ENCODE measurements at regions not wholly inside any gene's neighbourhood (a gene's known extent, or its start where the extent isn't known, plus 50 kb on each side); places are given as distances from the start of the nearest gene placed in this dataset.

DNA sequence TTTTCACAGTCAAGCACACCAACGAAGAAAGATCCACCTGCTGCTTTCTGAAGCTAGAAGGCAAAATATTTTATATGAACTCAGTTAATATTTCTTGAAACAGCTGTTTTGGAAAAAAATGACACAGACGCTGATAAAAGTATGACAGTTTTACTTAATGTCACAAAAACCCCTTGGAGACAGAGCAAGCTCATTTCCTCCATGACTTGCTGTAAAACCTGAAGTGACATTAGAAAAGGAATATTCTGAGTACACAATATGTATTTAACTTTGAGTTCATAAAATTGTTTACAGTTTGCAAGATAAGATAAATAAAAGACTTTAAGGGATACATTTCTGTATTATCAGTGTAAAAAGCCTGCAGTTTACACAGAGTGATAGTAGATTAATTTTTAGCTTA, 105.4 kb downstream of the DSEL start:
- no CpG with 5 or more reads among the region's 2 CpGs for WGBS (ENCODE audit: extremely low coverage, insufficient read length, low lambda C conversion rate)
- H3K4me3 Mint-ChIP-seq: no peak overlapping the region
- H3K36me3 Mint-ChIP-seq (ENCODE audit: insufficient read depth in 1 of 3, low read depth in 3 of 3): no peaks in the 10 kb centered on the region
- Histone ChIP-seq H3K56ac (ENCODE audit: insufficient read length, low read depth, low read length) (no peak overlapping the region), H3T11ph (ENCODE audit: low read length) (no peak overlapping the region), H2BK120ac (ENCODE audit: low read depth, low read length, poor library complexity, severe bottlenecking) (no peak overlapping the region), H3K4me2 (ENCODE audit: insufficient read depth, insufficient read length, low read length) (no peak overlapping the region), H3K18ac (ENCODE audit: insufficient read length, low read depth, low read length) (no peak overlapping the region), H2BK12ac (ENCODE audit: insufficient read length, low read depth, low read length) (no peak overlapping the region), H2AFZ (ENCODE audit: low read length) (no peak overlapping the region), H4K91ac (ENCODE audit: insufficient read length, low read depth, low read length) (no peak overlapping the region), H2BK5ac (ENCODE audit: insufficient read length, low read length) (no peak overlapping the region), H3K27me3 (ENCODE audit: insufficient read depth, low read length) (no peaks in the 10 kb centered on the region), H3K23me2 (ENCODE audit: insufficient read length, low read depth, low read length, poor library complexity, severe bottlenecking) (no peaks in the 10 kb centered on the region), H2BK20ac (ENCODE audit: low read depth, low read length, poor library complexity, severe bottlenecking) (no peak overlapping the region), H3K4me1 (ENCODE audit: insufficient read depth, low read length) (no peaks in the 10 kb centered on the region), H3K9me3 (ENCODE audit: control insufficient read depth, low read depth, low read length) (no peaks in the 10 kb centered on the region), H2AK5ac (ENCODE audit: insufficient read length, low read length) (no peak overlapping the region), H4K8ac (replicated peaks; ENCODE audit: insufficient read length, low read depth, low read length) (no peak overlapping the region), H3K14ac (ENCODE audit: insufficient read depth, low read length) (no peak overlapping the region), H4K5ac (ENCODE audit: insufficient read length, low read depth, low read length) (no peak overlapping the region), H3K79me1 (ENCODE audit: insufficient read depth, low read depth, low read length, poor library complexity, severe bottlenecking) (no peaks in the 10 kb centered on the region), H3K79me2 (ENCODE audit: insufficient read depth, low read length) (no peaks in the 10 kb centered on the region), H3K27ac (ENCODE audit: insufficient read length, low read depth, low read length) (no peak overlapping the region), H3K9ac (ENCODE audit: extremely low read depth, insufficient read length, low read length) (no peak overlapping the region), H3K4ac (ENCODE audit: low read depth, low read length) (no peak overlapping the region), H3K23ac (ENCODE audit: insufficient read length, low read depth, low read length) (no peak overlapping the region), H4K20me1 (ENCODE audit: control insufficient read depth, insufficient read depth, insufficient read length) (no peaks in the 10 kb centered on the region), H2BK15ac (ENCODE audit: low read depth, low read length) (no peak overlapping the region)
- no peaks in the 10 kb centered on the region for H3K9me3 Mint-ChIP-seq
- H3K4me1 Mint-ChIP-seq: no peaks in the 10 kb centered on the region
- H3K27ac Mint-ChIP-seq: no peak overlapping the region
- no peak for TF ChIP-seq CTCF (conservative IDR thresholded peaks at IDR 0.05)
- DNase-seq: no peak
- no peaks in the 10 kb centered on the region for H3K27me3 Mint-ChIP-seq (ENCODE audit: low read depth)
